ENCODE measurements at regions not wholly inside any gene's neighbourhood (a gene's known extent, or its start where the extent isn't known, plus 50 kb on each side); places are given as distances from the start of the nearest gene placed in this dataset.

- WGBS (ENCODE audit: missing lambda C conversion rate) = 0% methylated on average over 1 of the region's 1 CpG
- DNase-seq (ENCODE audit: low read depth in 1 of 2, low spot score in 1 of 2) (no peak), ATAC-seq (no peak), FAIRE-seq (no peak)
- Histone ChIP-seq H3K4me2 (no peak overlapping the region), H3K27ac (no peak overlapping the region), H3K9me3 (no peaks in the 10 kb centered on the region), H3K4me1 (no peaks in the 10 kb centered on the region), H3K4me3 (no peak overlapping the region)
- CTCF ChIA-PET = no interaction called here
- TF ChIP-seq ZNF302 (CRISPR knock-in tag; IDR thresholded peaks at IDR 0.05) = no peak
- TF ChIP-seq PHF8 (IDR thresholded peaks at IDR 0.05; ENCODE audit: borderline replicate concordance, low read depth) = no peak
- TF ChIP-seq ESRRA (IDR thresholded peaks at IDR 0.05; ENCODE audit: borderline replicate concordance, low read length) = no peak
- TF ChIP-seq NR3C1 (IDR thresholded peaks at IDR 0.05) = no peak
- TF ChIP-seq PBX3 (IDR thresholded peaks at IDR 0.05) = no peak
- no peak for TF ChIP-seq CEBPB (IDR thresholded peaks at IDR 0.05)
- TF ChIP-seq NFE2L2 (conservative IDR thresholded peaks at IDR 0.05; ENCODE audit: low read length) = no peak
- TF ChIP-seq TP53 (CRISPR knock-in tag; IDR thresholded peaks at IDR 0.05) = no peak
- TF ChIP-seq MAFK (IDR thresholded peaks at IDR 0.05; ENCODE audit: partially characterized antibody) = no peak
- TF ChIP-seq FOSB (CRISPR knock-in tag; IDR thresholded peaks at IDR 0.05) = no peak
- no peak for TF ChIP-seq CBX8 (IDR thresholded peaks at IDR 0.05)
- no peak for TF ChIP-seq MYC (IDR thresholded peaks at IDR 0.05; ENCODE audit: borderline replicate concordance, low read length)
- POLR2A ChIA-PET = no interaction called here
These were observed 156.4 kb upstream of the CRBN start for GRCh38 chr3:3335903-3336302.

GRCh38 chr3:3334491-3334890, 155.0 kb upstream of the CRBN start:
- no peak overlapping the region for H3K27ac ChIP-seq
- DNase-seq (ENCODE audit: low read depth in 1 of 2, low spot score in 1 of 2) (no peak), FAIRE-seq (no peak), ATAC-seq (no peak)
- H3K9me3 ChIP-seq = no peaks in the 10 kb centered on the region
- H3K4me2 ChIP-seq = no peak overlapping the region
- no peaks in the 10 kb centered on the region for H3K4me1 ChIP-seq
- no peak overlapping the region for H3K4me3 ChIP-seq
- TF ChIP-seq NFE2L2 (conservative IDR thresholded peaks at IDR 0.05; ENCODE audit: low read length) = no peak
- no peak for TF ChIP-seq EHF (CRISPR knock-in tag; IDR thresholded peaks at IDR 0.05)
- TF ChIP-seq EHMT2 (IDR thresholded peaks at IDR 0.05; ENCODE audit: low read depth) = no peak
- ChIA-PET CTCF (no interaction called here), POLR2A (no interaction called here)
- 22% methylated on average over 4 of the region's 4 CpGs for WGBS (ENCODE audit: missing lambda C conversion rate)

- H3K27ac ChIP-seq = no peak overlapping the region
- FAIRE-seq (no peak), DNase-seq (ENCODE audit: low read depth in 1 of 2, low spot score in 1 of 2) (no peak), ATAC-seq (no peak)
- CTCF ChIA-PET = no interaction called here
- no peak for TF ChIP-seq JUN (IDR thresholded peaks at IDR 0.05)
- no peak for TF ChIP-seq NPAS2 (CRISPR knock-in tag; IDR thresholded peaks at IDR 0.05; ENCODE audit: borderline replicate concordance)
- no peak for TF ChIP-seq NR3C1 (IDR thresholded peaks at IDR 0.05)
- TF ChIP-seq ZFP36 (IDR thresholded peaks at IDR 0.05; ENCODE audit: borderline replicate concordance, partially characterized antibody) = no peak
- no peak for TF ChIP-seq HOXB5 (CRISPR knock-in tag; IDR thresholded peaks at IDR 0.05)
- no peak for TF ChIP-seq ATOH8 (CRISPR knock-in tag; IDR thresholded peaks at IDR 0.05; ENCODE audit: low read depth)
- no peak for TF ChIP-seq POLR2AphosphoS2 (conservative IDR thresholded peaks at IDR 0.05; ENCODE audit: low read length)
- no peak for TF ChIP-seq JUNB (IDR thresholded peaks at IDR 0.05)
- H3K4me2 ChIP-seq = no peak overlapping the region
- H3K4me3 ChIP-seq = no peak overlapping the region
- H3K4me1 ChIP-seq = no peaks in the 10 kb centered on the region
- H3K9me3 ChIP-seq = no peaks in the 10 kb centered on the region
- WGBS (ENCODE audit: missing lambda C conversion rate) = 8% methylated on average over 2 of the region's 2 CpGs
- POLR2A ChIA-PET = no interaction called here
These were observed 154.1 kb upstream of the CRBN start for GRCh38 chr3:3333571-3333970.

GRCh38 chr3:3316521-3316920, 137.0 kb upstream of the CRBN start:
- CTCF ChIA-PET = no interaction called here
- Histone ChIP-seq H3K4me3 (no peak overlapping the region), H3K27ac (no peak overlapping the region), H3K9me3 (no peaks in the 10 kb centered on the region), H3K4me1 (no peaks in the 10 kb centered on the region), H3K4me2 (no peak overlapping the region)
- ATAC-seq (no peak), FAIRE-seq (no peak), DNase-seq (ENCODE audit: low read depth in 1 of 2, low spot score in 1 of 2) (no peak)
- POLR2A ChIA-PET = no interaction called here
- 2% methylated on average over 3 of the region's 3 CpGs for WGBS (ENCODE audit: missing lambda C conversion rate)
- TF ChIP-seq NR3C1 (IDR thresholded peaks at IDR 0.05) (no peak), E2F6 (IDR thresholded peaks at IDR 0.05; ENCODE audit: borderline replicate concordance, low read depth) (no peak), SREBF2 (IDR thresholded peaks at IDR 0.05) (no peak), EHMT2 (IDR thresholded peaks at IDR 0.05; ENCODE audit: low read depth) (no peak), JUN (IDR thresholded peaks at IDR 0.05) (no peak), CHD4 (IDR thresholded peaks at IDR 0.05; ENCODE audit: borderline replicate concordance) (no peak), KDM5A (IDR thresholded peaks at IDR 0.05) (no peak), POLR2AphosphoS2 (conservative IDR thresholded peaks at IDR 0.05; ENCODE audit: low read length) (no peak), ATOH8 (CRISPR knock-in tag; IDR thresholded peaks at IDR 0.05; ENCODE audit: low read depth) (no peak), BCL3 (IDR thresholded peaks at IDR 0.05) (no peak), GATA3 (IDR thresholded peaks at IDR 0.05; ENCODE audit: borderline replicate concordance) (no peak), PBX3 (IDR thresholded peaks at IDR 0.05) (no peak), NFE2L2 (conservative IDR thresholded peaks at IDR 0.05; ENCODE audit: low read length) (no peak)

Measured in A549 (cell line).